Adrenal gland (tissue), 9 donors: ENCODE measurements at regions not wholly inside any gene's neighbourhood (a gene's known extent, or its start where the extent isn't known, plus 50 kb on each side); places are given as distances from the start of the nearest gene placed in this dataset.

Experiments used
- DNase-seq, 7 donors: peaks; one replicate each; pipeline ENCODE4 v3.0.0-alpha.2; 2019 to 2020
- H3K27ac ChIP-seq, 5 donors: fragments of 200-600 bp; sonication (generic) in 4 of 5; 1 replicate in 3 of 5; 2 replicates in 2 of 5; pipeline versions ENCODE4 v1.5.1 to v1.8.0; 2016 to 2020; ENCODE audit warnings: mild to moderate bottlenecking in 1 of 5
- H3K27me3 ChIP-seq: fragments of 200-600 bp; 2 replicates; pipeline ENCODE4 v1.8.0; 2021
- H3K36me3 ChIP-seq, 2 donors: fragments of 200-600 bp; replicated peaks in 1 of 2; 1 replicate in 1 of 2; 2 replicates in 1 of 2; pipeline versions ENCODE4 v1.5.1 to v1.8.0; 2018 to 2022
- H3K4me1 ChIP-seq, 2 donors: fragments of 200-600 bp; replicated peaks in 1 of 2; 1 replicate in 1 of 2; 2 replicates in 1 of 2; pipeline versions ENCODE4 v1.5.1 to v1.8.0; 2018 to 2021
- H3K4me3 ChIP-seq, 4 donors: fragments of 200-600 bp; sonication (generic) in 3 of 4; one replicate each; pipeline ENCODE4 v1.5.1; 2016 to 2018
- H3K9me3 ChIP-seq, 3 donors: fragments of 200-600 bp; sonication (generic) in 1 of 3; replicated peaks in 1 of 3; 1 replicate in 2 of 3; 2 replicates in 1 of 3; pipeline versions ENCODE4 v1.5.1 to v1.8.0; 2016 to 2021
- CTCF ChIP-seq, 6 experiments: fragments of 450-650 bp in 4 of 6; fragments of 200-600 bp in 2 of 6; sonication (generic) in 1 of 6; IDR thresholded peaks; 1 replicate in 5 of 6; 2 replicates in 1 of 6; pipeline versions ENCODE4 v1.5.1 to v1.8.0; 2016 to 2021; ENCODE audit warnings: antibody characterized with exemption in 6 of 6, mild to moderate bottlenecking in 2 of 6, moderate library complexity in 1 of 6
- POLR2A ChIP-seq, 2 donors: fragments of 450-650 bp; IDR thresholded peaks; one replicate each; pipeline ENCODE4 v1.6.1; 2017; ENCODE audit warnings: antibody characterized with exemption in 2 of 2, mild to moderate bottlenecking in 2 of 2, moderate library complexity in 1 of 2
- WGBS, 4 donors: extraction: QIAGEN DNeasy Blood & Tissue Kit in 2 of 4; methylation state at CpG; one replicate each; pipeline versions ENCODE4 v1.1.5 to v1.1.7; 2013 to 2017; 5-methylcytosine and 5-hydroxymethylcytosine counted together
- intact Hi-C, 2 donors: fragments of 100-400 bp; cut with DNase I; formaldehyde crosslinking; loops; one replicate each; pipeline versions ENCODE4 v1.14.1 to v1.15.0; 2022 to 2023
- donor health status: healthy with polysubstance abuse.
- donor health status: Bipolar disorder and iron deficiency.
- donor health status: DM: yes; HTN: yes; CAD: no.
- donor health status: DM: no; HTN: no; CAD: no.
- donor health status: DM: no; HTN: no; CAD: no.

- WGBS, 4 donors: 93 to 98% (median 94%) methylated on average over 5 to 6 of the region's 6 CpGs
- intact Hi-C loops: no loop called here
- DNase-seq: no peak
- H3K36me3 ChIP-seq: no peaks in the 10 kb centered on the region
- no peak overlapping the region for H3K4me3 ChIP-seq
- TF ChIP-seq POLR2A (IDR thresholded peaks at IDR 0.05) (no peak), CTCF (IDR thresholded peaks at IDR 0.05) (no peak)
- H3K27ac ChIP-seq: no peak overlapping the region
- no peaks in the 10 kb centered on the region for H3K4me1 ChIP-seq
- no peaks in the 10 kb centered on the region for H3K27me3 ChIP-seq
- no peaks in the 10 kb centered on the region for H3K9me3 ChIP-seq
Observed at GRCh38 chr20:48139262-48140041, 354.2 kb upstream of the SULF2 start.

- Histone ChIP-seq H3K36me3 (no peaks in the 10 kb centered on the region), H3K4me1 (no peaks in the 10 kb centered on the region), H3K27me3 (peaks cover 4% of the 10 kb centered on the region), H3K27ac (no peak overlapping the region), H3K9me3 (no peaks in the 10 kb centered on the region), H3K4me3 (no peak overlapping the region)
- no peak for DNase-seq
- intact Hi-C loops: no loop called here
- TF ChIP-seq POLR2A (IDR thresholded peaks at IDR 0.05) (no peak), CTCF (IDR thresholded peaks at IDR 0.05) (no peak)
Observed at GRCh38 chr20:48132834-48133233, 347.6 kb upstream of the SULF2 start.

- WGBS, 4 donors: 51 to 57% (median 53%) methylated on average over 3 of the region's 3 CpGs
- Histone ChIP-seq H3K27me3 (peaks cover 4% of the 10 kb centered on the region), H3K27ac (no peak overlapping the region), H3K36me3 (no peaks in the 10 kb centered on the region), H3K9me3 (no peaks in the 10 kb centered on the region), H3K4me3 (no peak overlapping the region), H3K4me1 (no peaks in the 10 kb centered on the region)
- DNase-seq: no peak
- TF ChIP-seq POLR2A (IDR thresholded peaks at IDR 0.05): no peak
- TF ChIP-seq CTCF (IDR thresholded peaks at IDR 0.05): no peak
- intact Hi-C loops: no loop called here
Observed at GRCh38 chr20:48131581-48131980, 346.3 kb upstream of the SULF2 start.

GRCh38 chr20:48129345-48129942 lies 344.2 kb upstream of the SULF2 start:
- Histone ChIP-seq H3K9me3 (no peaks in the 10 kb centered on the region), H3K4me1 (no peaks in the 10 kb centered on the region), H3K4me3 (no peak overlapping the region), H3K36me3 (no peaks in the 10 kb centered on the region), H3K27ac (no peak overlapping the region), H3K27me3 (peaks cover 4% of the 10 kb centered on the region)
- intact Hi-C loops: no loop called here
- TF ChIP-seq POLR2A (IDR thresholded peaks at IDR 0.05) (no peak), CTCF (IDR thresholded peaks at IDR 0.05) (no peak)
- 56 to 73% (median 71%) methylated on average over 5 of the region's 5 CpGs for WGBS, 4 donors
- DNase-seq: no peak
